K562 (cell line): ENCODE measurements at regions not wholly inside any gene's neighbourhood (a gene's known extent, or its start where the extent isn't known, plus 50 kb on each side); places are given as distances from the start of the nearest gene placed in this dataset. TPM values are rescaled to one million over a fixed set of nuclear protein-coding genes. Genes with fewer than 3 reads are reported as not detected.

Source experiments
- ATAC-seq: fragments of 200-7000 bp; cut with Tn5 transposase; 3 replicates; pipeline ENCODE4 v1.9.1; 2020; ENCODE audit warnings: moderate library complexity
- BruUV-seq: library from RNA; stranded (reverse); fragments of 400-500 nt; replicated peaks from 2 replicates; lab custom pipeline; 2021; lab: Mats Ljungman, UMichigan
- CTCF ChIA-PET: fragments of 300-600 bp; formaldehyde crosslinking; extraction: SDS; loops from one replicate; lab custom pipeline; 2021; ENCODE audit warnings: low intra/inter-chr PET ratio; lab: Yijun Ruan, JAX
- POLR2A ChIA-PET: fragments of 300-600, 350-650 bp; sonication (Branson Sonifier 250); formaldehyde crosslinking; extraction: SDS; loops from one replicate; lab custom pipeline; 2021; ENCODE audit warnings: antibody characterized with exemption, inconsistent platforms; lab: Yijun Ruan, JAX
- DNase-seq, 4 experiments: peaks; one replicate each; pipeline versions ENCODE4 v3.0.0 to v3.0.0-alpha.2; 2011 to 2018; ENCODE audit warnings: low spot score in 3 of 4, mixed read lengths in 3 of 4; ENCODE audit errors: extremely low read depth in 1 of 4
- FAIRE-seq: peaks from 2 replicates; lab custom pipeline; 2011; peaks lifted over from hg19 to GRCh38; lab: Jason Lieb, UNC
- H2AFZ ChIP-seq: 2 replicates; pipeline ENCODE4 v1.6.0; 2011; ENCODE audit warnings: low read depth, low read length, control low read depth, inconsistent platforms
- H3K27ac ChIP-seq: fragments of 200-600 bp; 3 replicates; pipeline ENCODE4 v1.8.0; 2011; ENCODE audit warnings: low read depth, mild to moderate bottlenecking, control low read depth, inconsistent platforms, low read length, moderate library complexity, mixed read lengths; ENCODE audit errors: extremely low read depth
- H3K27me3 ChIP-seq, 2 experiments: fragments of 300-600 bp in 1 of 2; 2 replicates in 1 of 2; 3 replicates in 1 of 2; pipeline versions ENCODE4 v1.6.0 to v1.8.0; 2011; ENCODE audit warnings: inconsistent platforms in 2 of 2, low read length in 2 of 2, mild to moderate bottlenecking in 1 of 2, mixed read lengths in 1 of 2, moderate library complexity in 1 of 2; ENCODE audit not compliant: control insufficient read depth in 2 of 2, insufficient read depth in 2 of 2
- H3K36me3 ChIP-seq: fragments of 300-600 bp; 3 replicates; pipeline ENCODE4 v1.8.0; 2011; ENCODE audit warnings: mild to moderate bottlenecking, low read length, inconsistent platforms; ENCODE audit not compliant: control insufficient read depth, insufficient read depth
- H3K4me1 ChIP-seq, 2 experiments: fragments of 200-600 bp in 1 of 2; replicated peaks in 1 of 2; 2 replicates in 1 of 2; 3 replicates in 1 of 2; pipeline versions ENCODE4 v1.5.1 to v1.8.0; 2011; ENCODE audit warnings: inconsistent platforms in 2 of 2, low read length in 2 of 2, mild to moderate bottlenecking in 1 of 2, mixed read lengths in 1 of 2, moderate library complexity in 1 of 2; ENCODE audit not compliant: control insufficient read depth in 2 of 2, insufficient read depth in 2 of 2
- H3K4me2 ChIP-seq: 2 replicates; pipeline ENCODE4 v1.6.1; 2011; ENCODE audit warnings: low read length, control low read depth, inconsistent platforms, mixed read lengths; ENCODE audit not compliant: insufficient read depth
- H3K4me3 ChIP-seq: fragments of 200-600 bp; sonication (generic), shearing (Covaris generic); 2 replicates; pipeline ENCODE4 v1.5.1; 2016; ENCODE audit warnings: control low read depth, inconsistent platforms
- H3K79me2 ChIP-seq: fragments of 200-600 bp; 3 replicates; pipeline ENCODE4 v1.8.0; 2011; ENCODE audit warnings: low read length, inconsistent platforms; ENCODE audit not compliant: control insufficient read depth, insufficient read depth
- H3K9ac ChIP-seq, 2 experiments: 2 replicates each; pipeline versions ENCODE4 v1.6.0 to v1.6.1; 2011; ENCODE audit warnings: low read depth in 2 of 2, low read length in 2 of 2, control low read depth in 1 of 2, inconsistent platforms in 1 of 2, mild to moderate bottlenecking in 1 of 2, mixed read lengths in 1 of 2; ENCODE audit not compliant: insufficient read depth in 1 of 2
- H3K9me1 ChIP-seq: one replicate; pipeline ENCODE4 v1.6.0; 2011; ENCODE audit warnings: inconsistent platforms, mild to moderate bottlenecking, low read length, moderate library complexity; ENCODE audit not compliant: control insufficient read depth, insufficient read depth
- H3K9me3 ChIP-seq: replicated peaks from 2 replicates; pipeline ENCODE4 v1.5.1; 2011; ENCODE audit warnings: low read depth, low read length, inconsistent platforms; ENCODE audit not compliant: control insufficient read depth, insufficient read depth
- H4K20me1 ChIP-seq: replicated peaks from 2 replicates; pipeline ENCODE4 v1.6.1; 2011; ENCODE audit warnings: low read length, inconsistent platforms, mixed read lengths; ENCODE audit not compliant: control insufficient read depth, insufficient read depth
- KDM1A ChIP-seq, 2 experiments: fragments of 450-650 bp; IDR thresholded peaks; 2 replicates each; pipeline ENCODE4 v1.6.1; 2016; ENCODE audit warnings: mild to moderate bottlenecking in 2 of 2
- SNIP1 ChIP-seq: fragments of 450-650 bp; IDR thresholded peaks from 2 replicates; pipeline ENCODE4 v1.7.1; 2017; ENCODE audit warnings: low read depth, mild to moderate bottlenecking
- WGBS: fragments of 100-300 bp; shearing (Covaris generic); methylation state at CpG from one replicate; pipeline ENCODE4 v1.1.6; 2016; ENCODE audit warnings: low coverage, mixed read lengths; ENCODE audit not compliant: insufficient coverage; ENCODE audit errors: missing lambda C conversion rate; 5-methylcytosine and 5-hydroxymethylcytosine counted together
- in situ Hi-C: fragments of 300-500 bp; cut with MboI; formaldehyde crosslinking; loops from 4 replicates; pipeline ENCODE4 v1.15.0; 2018; ENCODE audit warnings: inconsistent platforms, mixed read lengths
- intact Hi-C: fragments of 100-400 bp; cut with micrococcal nuclease; formaldehyde crosslinking; loops from 2 replicates; pipeline ENCODE4 v1.14.2; 2022
- small RNA-seq: library from RNA; depleted of rRNA; stranded (forward); fragments of <200 nt; gene quantifications from one replicate; pipeline ENCODE3, GENCODE V24; 2014
- TF ChIP-seq, protein P1 (sequence below): fragments of 250-450 bp; sonication (Bioruptor Pico); IDR thresholded peaks from 2 replicates; pipeline ENCODE4 v1.4.0; 2020; ENCODE audit warnings: borderline replicate concordance

- Histone ChIP-seq H3K9me1 (no peaks in the 10 kb centered on the region), H3K27ac (no peak overlapping the region), H3K4me3 (no peak overlapping the region), H2AFZ (no peak overlapping the region), H3K79me2 (no peaks in the 10 kb centered on the region), H3K27me3 (peaks cover 11 to 12% of the 10 kb centered on the region in 2 experiments; a peak in 2 of 5 replicates), H3K36me3 (no peaks in the 10 kb centered on the region), H3K9ac (no peak overlapping the region), H3K4me1 (no peaks in the 10 kb centered on the region), H3K4me2 (no peak overlapping the region), H3K9me3 (no peaks in the 10 kb centered on the region), H4K20me1 (no peaks in the 10 kb centered on the region)
- DNase-seq, result no peak
- in situ Hi-C loops, result no loop called here
- 3% methylated on average over 5 of the region's 5 CpGs for WGBS
- ChIA-PET CTCF (no interaction called here), POLR2A (no interaction called here)
- intact Hi-C loops, result no loop called here
- no peak for ATAC-seq
- TF ChIP-seq SNIP1, result no peak
- BruUV-seq, result no TSS peak
- no peak for FAIRE-seq
These were observed 55.1 kb upstream of the ZEB1 start for GRCh38 chr10:31263903-31264302.

- no TSS peak for BruUV-seq
- POLR2A ChIA-PET, result no interaction called here
- FAIRE-seq, result no peak
These were observed 50.3 kb upstream of the ZEB1 start for GRCh38 chr10:31268444-31269303.

More at GRCh38 chr10:31268444-31269303, 50.3 kb upstream of the ZEB1 start:
- H3K9me3 ChIP-seq, result no peaks in the 10 kb centered on the region
- in situ Hi-C loops (no loop called here), intact Hi-C loops (no loop called here)
- no peaks in the 10 kb centered on the region for H4K20me1 ChIP-seq
- H3K27me3 ChIP-seq, result peaks cover 3 to 5% of the 10 kb centered on the region in 2 experiments; a peak in 2 of 5 replicates
- H3K36me3 ChIP-seq, result no peaks in the 10 kb centered on the region
- no peak overlapping the region for H3K27ac ChIP-seq
- WGBS, result 4% methylated on average over 11 of the region's 12 CpGs
- no peak overlapping the region for H2AFZ ChIP-seq
- no peak overlapping the region for H3K4me2 ChIP-seq
- ATAC-seq, result no peak
- CTCF ChIA-PET, result no interaction called here
- no peak overlapping the region for H3K9ac ChIP-seq
- no peaks in the 10 kb centered on the region for H3K79me2 ChIP-seq
- TF ChIP-seq, protein P1, sequence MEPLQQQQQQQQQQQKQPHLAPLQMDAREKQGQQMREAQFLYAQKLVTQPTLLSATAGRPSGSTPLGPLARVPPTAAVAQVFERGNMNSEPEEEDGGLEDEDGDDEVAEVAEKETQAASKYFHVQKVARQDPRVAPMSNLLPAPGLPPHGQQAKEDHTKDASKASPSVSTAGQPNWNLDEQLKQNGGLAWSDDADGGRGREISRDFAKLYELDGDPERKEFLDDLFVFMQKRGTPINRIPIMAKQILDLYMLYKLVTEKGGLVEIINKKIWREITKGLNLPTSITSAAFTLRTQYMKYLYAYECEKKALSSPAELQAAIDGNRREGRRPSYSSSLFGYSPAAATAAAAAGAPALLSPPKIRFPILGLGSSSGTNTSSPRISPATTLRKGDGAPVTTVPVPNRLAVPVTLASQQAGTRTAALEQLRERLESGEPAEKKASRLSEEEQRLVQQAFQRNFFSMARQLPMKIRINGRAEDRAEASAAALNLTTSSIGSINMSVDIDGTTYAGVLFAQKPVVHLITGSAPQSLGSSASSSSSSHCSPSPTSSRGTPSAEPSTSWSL (CRISPR knock-in tag), result no peak
- 0 out of 4 replicates have a peak, but pooled peaks of 1 of the 2 experiments have one; percentile 13 for TF ChIP-seq KDM1A (IDR thresholded peaks at IDR 0.05)
- DNase-seq, result no peak
- H3K4me3 ChIP-seq, result no peak overlapping the region
- no peaks in the 10 kb centered on the region for H3K4me1 ChIP-seq
- H3K9me1 ChIP-seq, result no peaks in the 10 kb centered on the region

Small RNA genes in the stretch of these regions (small RNA-seq; reads per million reads assigned to genes)
- gene RNA5SP309, result not detected
